ENCODE measurements at regions not wholly inside any gene's neighbourhood (a gene's known extent, or its start where the extent isn't known, plus 50 kb on each side); places are given as distances from the start of the nearest gene placed in this dataset.

DNA sequence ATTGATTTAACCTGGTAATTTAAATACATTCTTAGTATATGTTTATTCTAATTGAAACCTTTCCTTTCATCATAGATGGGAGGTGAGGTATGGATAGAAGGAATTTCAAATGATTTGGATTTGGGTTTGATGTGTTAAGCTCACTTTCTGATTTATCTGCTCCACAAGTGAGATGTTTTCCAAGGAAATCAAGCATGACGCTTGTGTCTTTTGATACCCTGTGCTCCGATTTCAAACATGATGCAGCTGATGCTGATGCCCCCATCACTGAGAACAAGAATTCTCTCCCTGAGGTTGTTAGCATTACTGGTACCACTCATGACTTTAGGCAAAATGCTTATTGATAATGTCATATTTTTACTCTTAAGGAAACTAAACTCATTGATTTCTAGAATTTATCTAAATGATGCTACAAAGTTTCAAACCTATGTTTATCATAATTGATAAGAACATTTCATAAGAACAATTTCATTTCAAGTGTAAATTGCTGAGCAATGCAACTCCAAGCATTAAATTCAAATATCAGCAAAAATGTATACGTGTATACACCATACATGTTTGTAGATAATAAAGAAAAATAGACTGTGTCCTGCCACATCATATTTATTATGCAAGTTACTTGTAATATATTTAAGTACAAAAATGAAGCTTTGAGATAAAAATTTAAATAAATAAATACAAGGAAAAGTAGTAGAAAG is 75.5 kb upstream of the LRIG3 start:
- Histone ChIP-seq H3K9me3 (ENCODE audit: control insufficient read depth in 2 of 3, low read length in 3 of 3) (no peaks in the 10 kb centered on the region), H3K4me1 (ENCODE audit: control insufficient read depth in 2 of 2, insufficient read depth in 2 of 2, low read length in 2 of 2) (no peaks in the 10 kb centered on the region), H3K27ac (ENCODE audit: low read depth, low read length) (no peak overlapping the region), H3K36me3 (ENCODE audit: control insufficient read depth in 2 of 3, insufficient read depth in 3 of 3, low read length in 3 of 3) (no peaks in the 10 kb centered on the region), H3K27me3 (ENCODE audit: control insufficient read depth in 2 of 2, insufficient read depth in 2 of 2, low read length in 2 of 2) (no peaks in the 10 kb centered on the region), H3K4me3 (ENCODE audit: low read length) (no peak overlapping the region)
- intact Hi-C loops (cut with micrococcal nuclease) = no loop called here
- DNase-seq (no peak), ATAC-seq (no peak)
- H3K4me3 Mint-ChIP-seq = no peak overlapping the region
- CTCF ChIA-PET = no interaction called here
- peaks cover 0 to 4% (median 0%) of the 10 kb centered on the region in 5 donors for H3K27me3 Mint-ChIP-seq
- POLR2A ChIA-PET = no interaction called here
- H3K27ac Mint-ChIP-seq = no peak overlapping the region
- no peaks in the 10 kb centered on the region for H3K4me1 Mint-ChIP-seq
- H3K9me3 Mint-ChIP-seq = peaks cover 0 to 4% (median 2%) of the 10 kb centered on the region in 11 donors
- H3K36me3 Mint-ChIP-seq = no peaks in the 10 kb centered on the region

DNA sequence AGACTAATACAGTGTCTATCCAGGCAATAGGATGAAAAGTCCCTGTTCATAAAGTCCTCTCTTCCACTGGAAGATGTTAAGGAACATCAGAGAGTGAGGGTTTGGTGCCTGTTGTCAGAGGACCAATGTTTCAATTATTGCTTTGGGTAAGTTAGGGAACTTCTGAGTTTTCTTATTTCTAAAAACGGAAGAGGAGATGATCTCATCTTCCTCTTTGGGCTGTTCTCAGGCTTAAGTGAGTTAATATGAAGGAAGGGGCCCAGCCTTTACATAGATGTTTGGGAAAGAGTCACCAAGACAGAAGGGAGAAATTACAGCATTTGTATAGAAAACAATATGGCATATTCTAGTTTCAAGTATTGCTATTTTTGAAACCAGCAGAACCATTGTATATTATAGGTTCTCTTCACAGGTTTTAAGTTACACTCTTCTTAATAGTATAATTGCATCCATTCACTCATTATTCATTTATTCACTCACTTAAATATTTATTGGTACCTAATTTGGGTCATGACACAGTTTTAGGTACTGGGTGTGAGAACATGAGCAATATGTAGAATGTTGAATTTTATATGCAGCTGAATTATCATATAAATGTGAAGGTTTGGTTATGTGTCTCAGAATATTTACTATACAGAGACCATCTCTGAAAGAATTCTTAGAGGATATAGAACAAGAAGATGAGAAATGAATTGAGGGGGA is 68.5 kb upstream of the LRIG3 start:
- POLR2A ChIA-PET = no interaction called here
- Histone ChIP-seq H3K4me1 (ENCODE audit: control insufficient read depth in 2 of 2, insufficient read depth in 2 of 2, low read length in 2 of 2) (no peaks in the 10 kb centered on the region), H3K36me3 (ENCODE audit: control insufficient read depth in 2 of 3, insufficient read depth in 3 of 3, low read length in 3 of 3) (no peaks in the 10 kb centered on the region), H3K4me3 (ENCODE audit: low read length) (no peak overlapping the region), H3K9me3 (ENCODE audit: control insufficient read depth in 2 of 3, low read length in 3 of 3) (no peaks in the 10 kb centered on the region), H3K27me3 (ENCODE audit: control insufficient read depth in 2 of 2, insufficient read depth in 2 of 2, low read length in 2 of 2) (no peaks in the 10 kb centered on the region), H3K27ac (ENCODE audit: low read depth, low read length) (no peak overlapping the region)
- Mint-ChIP-seq H3K4me3 (no peak overlapping the region), H3K27ac (no peak overlapping the region), H3K4me1 (no peaks in the 10 kb centered on the region), H3K27me3 (no peaks in the 10 kb centered on the region), H3K9me3 (peaks cover 4 to 28% (median 13%) of the 10 kb centered on the region in 11 donors), H3K36me3 (peaks cover 0 to 4% (median 0%) of the 10 kb centered on the region in 5 donors)
- CTCF ChIA-PET = no interaction called here
- DNase-seq = no peak
- ATAC-seq = no peak
- intact Hi-C loops (cut with micrococcal nuclease) = no loop called here

DNA sequence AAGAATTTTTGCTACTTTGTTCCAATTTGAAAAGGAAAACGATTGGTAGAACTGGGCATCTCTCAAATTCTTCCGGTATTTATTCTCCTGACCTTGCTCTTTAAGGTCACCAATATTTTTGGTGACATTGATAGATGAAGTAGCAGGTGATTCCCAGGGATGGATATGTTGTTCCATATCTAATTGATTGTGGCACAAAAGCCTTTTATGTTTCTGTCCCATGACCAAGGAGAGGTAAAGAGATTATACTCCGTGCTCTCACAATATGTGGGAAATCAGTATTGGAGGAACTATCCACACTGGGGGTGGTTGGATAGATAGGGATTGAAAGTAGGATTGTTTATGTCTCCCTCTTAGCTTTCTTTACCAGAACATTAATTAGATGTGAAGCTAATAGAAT is 61.7 kb upstream of the LRIG3 start:
- POLR2A ChIA-PET = no interaction called here
- peaks cover 0 to 17% (median 3%) of the 10 kb centered on the region in 11 donors for H3K9me3 Mint-ChIP-seq
- H3K27me3 Mint-ChIP-seq = no peaks in the 10 kb centered on the region
- CTCF ChIA-PET = no interaction called here
- H3K27ac Mint-ChIP-seq = no peak overlapping the region
- H3K4me3 Mint-ChIP-seq = no peak overlapping the region
- peaks cover 0 to 4% (median 0%) of the 10 kb centered on the region in 5 donors for H3K36me3 Mint-ChIP-seq
- ATAC-seq = no peak
- H3K36me3 ChIP-seq (ENCODE audit: control insufficient read depth in 2 of 3, insufficient read depth in 3 of 3, low read length in 3 of 3) = no peaks in the 10 kb centered on the region
- H3K27ac ChIP-seq (ENCODE audit: low read depth, low read length) = no peak overlapping the region
- intact Hi-C loops (cut with micrococcal nuclease) = no loop called here
- DNase-seq = no peak
- no peaks in the 10 kb centered on the region for H3K27me3 ChIP-seq (ENCODE audit: control insufficient read depth in 2 of 2, insufficient read depth in 2 of 2, low read length in 2 of 2)
- no peaks in the 10 kb centered on the region for H3K9me3 ChIP-seq (ENCODE audit: control insufficient read depth in 2 of 3, low read length in 3 of 3)
- no peaks in the 10 kb centered on the region for H3K4me1 Mint-ChIP-seq
- H3K4me3 ChIP-seq (ENCODE audit: low read length) = no peak overlapping the region
- no peaks in the 10 kb centered on the region for H3K4me1 ChIP-seq (ENCODE audit: control insufficient read depth in 2 of 2, insufficient read depth in 2 of 2, low read length in 2 of 2)

GRCh38 chr12:58980768-58981167 is 60.5 kb upstream of the LRIG3 start:
- Histone ChIP-seq H3K4me3 (ENCODE audit: low read length) (no peak overlapping the region), H3K27ac (ENCODE audit: low read depth, low read length) (no peak overlapping the region), H3K4me1 (ENCODE audit: control insufficient read depth in 2 of 2, insufficient read depth in 2 of 2, low read length in 2 of 2) (no peaks in the 10 kb centered on the region), H3K9me3 (ENCODE audit: control insufficient read depth in 2 of 3, low read length in 3 of 3) (no peaks in the 10 kb centered on the region), H3K36me3 (ENCODE audit: control insufficient read depth in 2 of 3, insufficient read depth in 3 of 3, low read length in 3 of 3) (no peaks in the 10 kb centered on the region), H3K27me3 (ENCODE audit: control insufficient read depth in 2 of 2, insufficient read depth in 2 of 2, low read length in 2 of 2) (no peaks in the 10 kb centered on the region)
- no peaks in the 10 kb centered on the region for H3K4me1 Mint-ChIP-seq
- POLR2A ChIA-PET = no interaction called here
- no peak overlapping the region for H3K27ac Mint-ChIP-seq
- ATAC-seq (no peak), DNase-seq (no peak)
- intact Hi-C loops (cut with micrococcal nuclease) = no loop called here
- H3K9me3 Mint-ChIP-seq = peaks cover 0 to 17% (median 3%) of the 10 kb centered on the region in 11 donors
- no peaks in the 10 kb centered on the region for H3K27me3 Mint-ChIP-seq
- H3K4me3 Mint-ChIP-seq = no peak overlapping the region
- H3K36me3 Mint-ChIP-seq = peaks cover 0 to 4% (median 0%) of the 10 kb centered on the region in 5 donors
- CTCF ChIA-PET = no interaction called here

DNA sequence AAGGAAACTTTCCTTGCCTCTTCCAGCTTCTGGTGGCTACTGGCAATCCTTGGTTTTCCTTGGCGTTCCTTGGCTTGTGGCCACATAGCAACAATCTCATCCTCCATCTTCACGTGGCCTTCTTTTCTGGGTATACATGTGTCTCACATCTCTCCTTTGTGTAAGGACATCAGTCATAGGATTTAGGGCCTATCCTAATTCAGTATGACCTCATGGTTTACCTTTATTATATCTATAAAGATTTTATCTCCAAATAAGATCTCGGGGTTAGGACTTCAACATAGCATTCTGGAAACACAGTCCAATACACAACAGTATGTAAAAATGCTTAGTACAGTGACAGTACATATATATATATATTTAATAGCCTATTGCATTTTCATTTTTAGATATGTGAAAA is 58.4 kb upstream of the LRIG3 start:
- Histone ChIP-seq H3K27ac (ENCODE audit: low read depth, low read length) (no peak overlapping the region), H3K4me3 (ENCODE audit: low read length) (no peak overlapping the region), H3K36me3 (ENCODE audit: control insufficient read depth in 2 of 3, insufficient read depth in 3 of 3, low read length in 3 of 3) (no peaks in the 10 kb centered on the region), H3K4me1 (ENCODE audit: control insufficient read depth in 2 of 2, insufficient read depth in 2 of 2, low read length in 2 of 2) (no peaks in the 10 kb centered on the region), H3K27me3 (ENCODE audit: control insufficient read depth in 2 of 2, insufficient read depth in 2 of 2, low read length in 2 of 2) (no peaks in the 10 kb centered on the region), H3K9me3 (ENCODE audit: control insufficient read depth in 2 of 3, low read length in 3 of 3) (no peaks in the 10 kb centered on the region)
- Mint-ChIP-seq H3K27me3 (peaks cover 0 to 3% (median 0%) of the 10 kb centered on the region in 5 donors), H3K4me1 (no peaks in the 10 kb centered on the region), H3K27ac (no peak overlapping the region), H3K9me3 (peaks cover 0 to 7% (median 0%) of the 10 kb centered on the region in 11 donors), H3K4me3 (no peak overlapping the region), H3K36me3 (no peaks in the 10 kb centered on the region)
- intact Hi-C loops (cut with micrococcal nuclease) = no loop called here
- no peak for ATAC-seq
- ChIA-PET POLR2A (no interaction called here), CTCF (no interaction called here)
- DNase-seq = no peak

DNA sequence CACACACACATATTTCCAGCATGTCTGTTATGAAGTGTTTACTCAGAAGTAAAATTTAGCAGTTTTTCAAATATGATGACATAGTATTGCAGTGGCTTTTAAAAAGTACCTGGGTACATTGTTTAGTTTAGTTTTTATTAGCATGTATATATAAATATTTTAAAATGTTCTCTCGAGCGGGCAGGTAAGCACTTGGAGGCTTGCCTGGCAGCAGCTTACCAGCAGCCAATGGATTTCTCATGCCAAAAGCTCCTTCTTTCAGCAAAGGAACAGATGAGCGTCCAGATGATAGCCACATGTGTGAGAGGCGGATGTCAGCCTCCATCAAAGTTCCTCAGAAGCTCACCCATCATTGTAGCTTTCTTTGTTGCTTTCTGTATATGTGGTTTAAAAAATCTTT is 57.2 kb upstream of the LRIG3 start:
- H3K27me3 Mint-ChIP-seq = peaks cover 0 to 3% (median 0%) of the 10 kb centered on the region in 5 donors
- no peaks in the 10 kb centered on the region for H3K9me3 ChIP-seq (ENCODE audit: control insufficient read depth in 2 of 3, low read length in 3 of 3)
- ATAC-seq (no peak), DNase-seq (no peak)
- peaks cover 0 to 7% (median 0%) of the 10 kb centered on the region in 11 donors for H3K9me3 Mint-ChIP-seq
- no peaks in the 10 kb centered on the region for H3K4me1 Mint-ChIP-seq
- H3K27ac Mint-ChIP-seq = no peak overlapping the region
- H3K4me3 ChIP-seq (ENCODE audit: low read length) = no peak overlapping the region
- no peaks in the 10 kb centered on the region for H3K27me3 ChIP-seq (ENCODE audit: control insufficient read depth in 2 of 2, insufficient read depth in 2 of 2, low read length in 2 of 2)
- POLR2A ChIA-PET = no interaction called here
- no peak overlapping the region for H3K27ac ChIP-seq (ENCODE audit: low read depth, low read length)
- no peaks in the 10 kb centered on the region for H3K36me3 Mint-ChIP-seq
- H3K4me1 ChIP-seq (ENCODE audit: control insufficient read depth in 2 of 2, insufficient read depth in 2 of 2, low read length in 2 of 2) = no peaks in the 10 kb centered on the region
- H3K4me3 Mint-ChIP-seq = no peak overlapping the region
- no peaks in the 10 kb centered on the region for H3K36me3 ChIP-seq (ENCODE audit: control insufficient read depth in 2 of 3, insufficient read depth in 3 of 3, low read length in 3 of 3)
- CTCF ChIA-PET = no interaction called here
- intact Hi-C loops (cut with micrococcal nuclease) = no loop called here

- H3K27me3 Mint-ChIP-seq = peaks cover 0 to 3% (median 0%) of the 10 kb centered on the region in 5 donors
- ChIA-PET POLR2A (no interaction called here), CTCF (no interaction called here)
- no peak for ATAC-seq
- peaks cover 0 to 7% (median 0%) of the 10 kb centered on the region in 11 donors for H3K9me3 Mint-ChIP-seq
- no peak overlapping the region for H3K4me3 Mint-ChIP-seq
- no peaks in the 10 kb centered on the region for H3K4me1 Mint-ChIP-seq
- DNase-seq = no peak
- Histone ChIP-seq H3K4me3 (ENCODE audit: low read length) (no peak overlapping the region), H3K27ac (ENCODE audit: low read depth, low read length) (no peak overlapping the region), H3K4me1 (ENCODE audit: control insufficient read depth in 2 of 2, insufficient read depth in 2 of 2, low read length in 2 of 2) (no peaks in the 10 kb centered on the region), H3K27me3 (ENCODE audit: control insufficient read depth in 2 of 2, insufficient read depth in 2 of 2, low read length in 2 of 2) (no peaks in the 10 kb centered on the region), H3K36me3 (ENCODE audit: control insufficient read depth in 2 of 3, insufficient read depth in 3 of 3, low read length in 3 of 3) (no peaks in the 10 kb centered on the region), H3K9me3 (ENCODE audit: control insufficient read depth in 2 of 3, low read length in 3 of 3) (no peaks in the 10 kb centered on the region)
- H3K27ac Mint-ChIP-seq = no peak overlapping the region
- H3K36me3 Mint-ChIP-seq = no peaks in the 10 kb centered on the region
- intact Hi-C loops (cut with micrococcal nuclease) = no loop called here
Observed at GRCh38 chr12:58976146-58976545, 55.8 kb upstream of the LRIG3 start.
